Heart left ventricle (tissue), 16 donors: ENCODE measurements at regions not wholly inside any gene's neighbourhood (a gene's known extent, or its start where the extent isn't known, plus 50 kb on each side); places are given as distances from the start of the nearest gene placed in this dataset.

Experiments
- ATAC-seq, 4 donors: fragments of 200-7000 bp; cut with Tn5 transposase; one replicate each; pipeline ENCODE4 v1.9.1; 2020 to 2022; ENCODE audit warnings: moderate library complexity in 4 of 4, mild to moderate bottlenecking in 3 of 4, moderate number of reproducible peaks in 1 of 4
- DNase-seq, 5 donors: peaks; one replicate each; pipeline ENCODE4 v3.0.0-alpha.2; 2020
- H3K27ac ChIP-seq, 12 donors: fragments of 200-600 bp; sonication (generic) in 4 of 12; one replicate each; pipeline versions ENCODE4 v1.5.0 to v1.8.0; 2016 to 2022; ENCODE audit warnings: mild to moderate bottlenecking in 2 of 12
- H3K27me3 ChIP-seq, 9 donors: fragments of 200-600 bp; sonication (generic) in 2 of 9; one replicate each; pipeline versions ENCODE4 v1.5.1 to v1.8.0; 2016 to 2022; ENCODE audit warnings: mild to moderate bottlenecking in 3 of 9
- H3K36me3 ChIP-seq, 9 donors: fragments of 200-600 bp; sonication (generic) in 2 of 9; one replicate each; pipeline versions ENCODE4 v1.5.0 to v1.8.0; 2018 to 2022; ENCODE audit warnings: mild to moderate bottlenecking in 2 of 9
- H3K4me1 ChIP-seq, 12 donors: fragments of 200-600 bp; sonication (generic) in 4 of 12; one replicate each; pipeline versions ENCODE4 v1.5.0 to v1.8.0; 2016 to 2022; ENCODE audit warnings: mild to moderate bottlenecking in 3 of 12
- H3K4me3 ChIP-seq, 12 donors: fragments of 200-600 bp; sonication (generic) in 4 of 12; one replicate each; pipeline versions ENCODE4 v1.5.0 to v1.8.0; 2017 to 2022; ENCODE audit warnings: mild to moderate bottlenecking in 9 of 12, moderate library complexity in 4 of 12
- H3K9me3 ChIP-seq, 12 donors: fragments of 200-600 bp; sonication (generic) in 4 of 12; one replicate each; pipeline versions ENCODE4 v1.5.0 to v1.8.0; 2016 to 2022; ENCODE audit warnings: mild to moderate bottlenecking in 1 of 12
- POLR2A ChIP-seq, 2 donors: fragments of 450-650 bp; IDR thresholded peaks; one replicate each; pipeline ENCODE4 v1.6.1; 2017; ENCODE audit warnings: antibody characterized with exemption in 2 of 2, mild to moderate bottlenecking in 2 of 2, moderate library complexity in 2 of 2
- whole genome bisulfite sequencing, 4 donors: extraction: QIAGEN DNeasy Blood & Tissue Kit in 2 of 4; methylation state at CpG; one replicate each; pipeline versions ENCODE4 v1.1.5 to v1.1.7; 2013 to 2018; 5-methylcytosine and 5-hydroxymethylcytosine counted together
- intact Hi-C, 10 donors: fragments of 100-400 bp; cut with DNase I; formaldehyde crosslinking; loops; one replicate each; pipeline versions ENCODE4 v1.11.1 to v1.14.2; 2022
- TF ChIP-seq, protein P1 (sequence below), 12 donors: fragments of 200-600 bp; sonication (generic) in 4 of 12; IDR thresholded peaks; one replicate each; pipeline versions ENCODE4 v1.5.0 to v1.8.0; 2018 to 2022; ENCODE audit warnings: antibody characterized with exemption in 12 of 12, mild to moderate bottlenecking in 5 of 12
- donor health status: ischemic (EF 13 %, LVEDD 7.1; RV severe dilation, severe dysfunction).
- donor health status: healthy with polysubstance abuse.
- donor health status: DM: no; HTN: yes; CAD: no.
- donor health status: DM: no; HTN: no; CAD: no.
- donor health status: ischemic (EF 25% LVEDD 6.9; RV normal size, moderate dysfunction).
- donor health status: ischemic (EF 25% LVEDD 5.7; RV mildly dilated, moderate dysfunction).
- donor health status: healthy.
- donor health status: DM: yes; HTN: yes; CAD: no.
- donor health status: ischemic (EF 35%, LVEDD 5.7; RV mildly dilated, moderate dysfunction).
- donor health status: nonischemic (EF 11% LVEDD 7.7; RV severe dilation, severe dysfunction).
- donor health status: DM: yes; HTN: yes; CAD: no.
- donor health status: PGD.
- donor health status: ischemic (EF 29% LVEDD 5.4; RV normal size, mild dysfunction).
- donor health status: nonischemic (EF 23%, LVEDD 6.1; RV moderate dilation, normal function).

GRCh38 chr12:53828598-53828997, 76.8 kb upstream of the CISTR start:
- no peak for ATAC-seq
- intact Hi-C loops: no loop called here
- Histone ChIP-seq H3K27me3 (peaks cover 0 to 30% (median 0%) of the 10 kb centered on the region in 9 donors), H3K4me1 (no peaks in the 10 kb centered on the region), H3K9me3 (no peaks in the 10 kb centered on the region), H3K36me3 (no peaks in the 10 kb centered on the region), H3K4me3 (no peak overlapping the region), H3K27ac (no peak overlapping the region)
- 66 to 78% (median 72%) methylated on average over 2 of the region's 2 CpGs for WGBS, 4 donors
- DNase-seq: no peak
- no peak for TF ChIP-seq POLR2A (IDR thresholded peaks at IDR 0.05)
- TF ChIP-seq, protein P1, sequence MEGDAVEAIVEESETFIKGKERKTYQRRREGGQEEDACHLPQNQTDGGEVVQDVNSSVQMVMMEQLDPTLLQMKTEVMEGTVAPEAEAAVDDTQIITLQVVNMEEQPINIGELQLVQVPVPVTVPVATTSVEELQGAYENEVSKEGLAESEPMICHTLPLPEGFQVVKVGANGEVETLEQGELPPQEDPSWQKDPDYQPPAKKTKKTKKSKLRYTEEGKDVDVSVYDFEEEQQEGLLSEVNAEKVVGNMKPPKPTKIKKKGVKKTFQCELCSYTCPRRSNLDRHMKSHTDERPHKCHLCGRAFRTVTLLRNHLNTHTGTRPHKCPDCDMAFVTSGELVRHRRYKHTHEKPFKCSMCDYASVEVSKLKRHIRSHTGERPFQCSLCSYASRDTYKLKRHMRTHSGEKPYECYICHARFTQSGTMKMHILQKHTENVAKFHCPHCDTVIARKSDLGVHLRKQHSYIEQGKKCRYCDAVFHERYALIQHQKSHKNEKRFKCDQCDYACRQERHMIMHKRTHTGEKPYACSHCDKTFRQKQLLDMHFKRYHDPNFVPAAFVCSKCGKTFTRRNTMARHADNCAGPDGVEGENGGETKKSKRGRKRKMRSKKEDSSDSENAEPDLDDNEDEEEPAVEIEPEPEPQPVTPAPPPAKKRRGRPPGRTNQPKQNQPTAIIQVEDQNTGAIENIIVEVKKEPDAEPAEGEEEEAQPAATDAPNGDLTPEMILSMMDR (IDR thresholded peaks at IDR 0.05): no peak

DNA sequence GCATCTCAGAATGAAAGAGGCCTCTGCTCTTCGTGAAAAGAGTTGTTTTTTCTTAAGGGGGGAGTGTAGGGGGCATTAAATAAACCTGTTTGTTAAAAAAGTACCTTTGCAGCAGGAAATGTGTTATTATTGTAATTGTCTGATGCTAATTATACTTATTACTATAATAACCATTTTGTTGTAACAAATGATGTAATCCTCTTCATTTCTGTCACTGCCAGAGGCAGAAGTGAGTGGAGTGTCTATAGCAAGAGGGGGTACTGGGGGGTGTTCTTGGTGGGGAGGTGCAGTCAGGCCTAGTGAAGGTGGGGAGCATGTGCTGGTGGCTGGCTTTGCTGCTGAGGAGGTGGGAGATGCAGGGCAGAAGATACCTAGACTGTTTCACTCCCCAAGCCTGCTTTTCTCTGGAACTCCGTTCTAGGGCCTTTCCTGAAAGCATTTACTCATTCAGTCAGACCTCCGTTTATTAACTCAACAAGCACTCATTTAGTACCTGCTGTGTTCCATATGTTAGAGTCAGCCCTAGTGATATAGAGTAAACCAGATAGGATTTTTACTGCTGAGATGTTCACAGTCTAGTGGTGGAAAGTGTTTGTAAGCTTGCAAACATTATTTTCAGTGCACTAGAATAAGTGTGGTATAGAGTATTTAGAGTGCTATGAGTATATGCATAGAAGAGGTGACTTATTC, 77.5 kb upstream of the CISTR start:
- H3K27ac ChIP-seq: no peak overlapping the region
- no peak for ATAC-seq
- H3K4me3 ChIP-seq: no peak overlapping the region
- DNase-seq: no peak
- 39 to 62% (median 51%) methylated on average over 3 of the region's 3 CpGs for WGBS, 4 donors
- intact Hi-C loops: no loop called here
- H3K4me1 ChIP-seq: no peaks in the 10 kb centered on the region
- H3K36me3 ChIP-seq: no peaks in the 10 kb centered on the region
- peaks cover 0 to 30% (median 0%) of the 10 kb centered on the region in 9 donors for H3K27me3 ChIP-seq
- H3K9me3 ChIP-seq: no peaks in the 10 kb centered on the region
- no peak for TF ChIP-seq POLR2A (IDR thresholded peaks at IDR 0.05)
- TF ChIP-seq, protein P1 (IDR thresholded peaks at IDR 0.05): no peak

DNA sequence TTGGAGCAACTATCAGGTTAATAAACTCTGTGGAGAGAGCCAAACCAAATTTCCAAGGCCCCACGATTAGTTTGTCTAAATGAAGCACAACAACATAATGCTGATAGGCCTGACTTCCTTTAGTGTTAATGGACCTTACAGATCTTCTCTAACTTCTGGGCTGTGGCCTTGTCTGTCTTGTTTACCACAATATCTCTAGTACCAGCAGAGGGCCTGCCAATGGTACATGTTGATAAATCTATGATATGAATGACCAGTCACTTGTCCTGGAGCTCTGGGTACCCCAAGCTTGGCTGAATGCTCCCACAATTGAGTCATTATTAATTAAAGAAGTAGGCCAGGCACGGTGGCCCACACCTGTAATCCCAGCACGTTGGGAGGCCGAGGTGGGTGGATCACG, 78.9 kb upstream of the CISTR start:
- no peaks in the 10 kb centered on the region for H3K36me3 ChIP-seq
- ATAC-seq: no peak
- H3K9me3 ChIP-seq: no peaks in the 10 kb centered on the region
- H3K4me1 ChIP-seq: no peaks in the 10 kb centered on the region
- H3K27me3 ChIP-seq: peaks cover 0 to 32% (median 4%) of the 10 kb centered on the region in 9 donors
- no peak for TF ChIP-seq POLR2A (IDR thresholded peaks at IDR 0.05)
- TF ChIP-seq, protein P1 (IDR thresholded peaks at IDR 0.05): no peak
- no peak overlapping the region for H3K4me3 ChIP-seq
- no peak overlapping the region for H3K27ac ChIP-seq
- intact Hi-C loops: no loop called here
- WGBS, 4 donors: 82 to 89% (median 85%) methylated on average over 5 of the region's 5 CpGs
- DNase-seq: no peak

- intact Hi-C loops: no loop called here
- no peak for DNase-seq
- ATAC-seq: no peak
- Histone ChIP-seq H3K36me3 (no peaks in the 10 kb centered on the region), H3K27me3 (peaks cover 0 to 70% (median 4%) of the 10 kb centered on the region in 9 donors), H3K27ac (no peak overlapping the region), H3K4me1 (no peaks in the 10 kb centered on the region), H3K4me3 (no peak overlapping the region), H3K9me3 (no peaks in the 10 kb centered on the region)
- 71 to 80% (median 78%) methylated on average over 5 of the region's 5 CpGs for WGBS, 4 donors
- TF ChIP-seq POLR2A (IDR thresholded peaks at IDR 0.05): no peak
- TF ChIP-seq, protein P1 (IDR thresholded peaks at IDR 0.05): no peak
Observed at GRCh38 chr12:53836119-53836655, 84.4 kb upstream of the CISTR start.
